SJCRH30 (cell line): ENCODE measurements at regions not wholly inside any gene's neighbourhood (a gene's known extent, or its start where the extent isn't known, plus 50 kb on each side); places are given as distances from the start of the nearest gene placed in this dataset.
"Not testable (repeated sequence)": the region's sequence is repeated elsewhere in the genome, so short reads cannot be mapped to it uniquely, and the experiment has no call there.

Experiments used
- DNase-seq, 2 experiments: peaks; one replicate each; pipeline ENCODE4 v3.0.0-alpha.2; 2015 to 2020
- H3K27ac ChIP-seq: fragments of 250-450 bp; sonication (Bioruptor Pico); 2 replicates; pipeline ENCODE4 v1.5.1; 2020; ENCODE audit warnings: mild to moderate bottlenecking, moderate library complexity
- H3K27me3 ChIP-seq: fragments of 250-450 bp; sonication (Bioruptor Pico); 2 replicates; pipeline ENCODE4 v1.5.1; 2020; ENCODE audit warnings: mild to moderate bottlenecking, moderate library complexity
- H3K36me3 ChIP-seq: fragments of 250-450 bp; sonication (Bioruptor Pico); 2 replicates; pipeline ENCODE4 v1.5.1; 2020; ENCODE audit warnings: mild to moderate bottlenecking, moderate library complexity
- H3K4me1 ChIP-seq: fragments of 250-450 bp; sonication (Bioruptor Pico); 2 replicates; pipeline ENCODE4 v1.5.1; 2020; ENCODE audit warnings: mild to moderate bottlenecking, moderate library complexity
- H3K4me3 ChIP-seq: fragments of 250-450 bp; sonication (Bioruptor Pico); 2 replicates; pipeline ENCODE4 v1.5.1; 2020; ENCODE audit warnings: mild to moderate bottlenecking, moderate library complexity
- H3K9me3 ChIP-seq: fragments of 250-450 bp; sonication (Bioruptor Pico); replicated peaks from 2 replicates; pipeline ENCODE4 v1.5.1; 2020; ENCODE audit warnings: mild to moderate bottlenecking, moderate library complexity

DNA sequence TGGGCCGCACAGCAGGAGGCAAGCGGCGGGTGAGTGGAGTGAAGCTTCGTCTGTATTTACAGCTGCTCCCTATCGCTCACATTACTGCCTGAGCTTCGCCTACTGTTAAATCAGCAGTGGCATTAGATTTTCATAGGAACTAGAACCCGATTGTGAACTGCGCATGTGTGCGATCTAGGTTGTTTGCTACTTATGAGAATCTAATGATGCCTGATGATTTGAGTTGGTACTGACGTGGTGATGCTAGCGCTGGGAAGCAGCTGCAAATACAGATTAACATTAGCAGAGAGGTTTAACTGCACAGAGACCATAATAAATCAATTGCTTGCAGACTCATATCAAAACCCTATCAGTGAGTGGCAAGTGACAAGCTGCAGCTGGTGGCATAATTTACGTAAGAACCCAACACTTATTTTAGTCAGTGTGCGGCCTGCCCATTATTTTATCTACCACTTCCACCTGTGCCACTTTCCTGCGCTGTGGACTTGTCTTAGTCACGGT, 133.4 kb upstream of the CDH9 start:
- DNase-seq, result peak; percentile 61 to 74
- Histone ChIP-seq H3K4me1 (peaks cover 7% of the 10 kb centered on the region), H3K9me3 (no peaks in the 10 kb centered on the region), H3K4me3 (0 out of 2 replicates have a peak overlapping the region, but pooled peaks have one; percentile 19), H3K27me3 (no peaks in the 10 kb centered on the region), H3K27ac (peak overlapping the region; percentile 35), H3K36me3 (no peaks in the 10 kb centered on the region)

DNA sequence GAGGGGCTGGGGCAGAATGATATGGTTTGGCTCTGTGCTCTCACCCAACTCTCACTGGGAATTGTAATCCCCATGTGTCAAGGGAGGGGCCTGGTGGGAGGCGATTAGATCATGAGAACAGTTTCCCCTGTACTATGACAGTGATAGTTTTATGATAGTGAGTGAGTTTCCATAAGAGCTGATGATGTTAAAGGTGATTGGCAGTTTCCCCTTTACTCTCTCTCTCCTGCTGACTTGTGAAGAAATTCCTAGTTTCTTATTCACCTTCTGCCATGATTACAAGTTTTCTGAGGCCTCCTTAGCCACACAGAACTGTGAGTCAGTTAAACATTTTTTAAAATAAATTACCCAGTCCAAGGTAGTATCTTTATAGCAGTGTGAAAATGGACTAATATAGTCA, 120.4 kb upstream of the CDH9 start:
- no peaks in the 10 kb centered on the region for H3K4me1 ChIP-seq
- H3K36me3 ChIP-seq, result no peaks in the 10 kb centered on the region
- H3K4me3 ChIP-seq, result no peak overlapping the region
- no peak overlapping the region for H3K27ac ChIP-seq
- H3K9me3 ChIP-seq, result no peaks in the 10 kb centered on the region
- no peaks in the 10 kb centered on the region for H3K27me3 ChIP-seq
- DNase-seq, result no peak

DNA sequence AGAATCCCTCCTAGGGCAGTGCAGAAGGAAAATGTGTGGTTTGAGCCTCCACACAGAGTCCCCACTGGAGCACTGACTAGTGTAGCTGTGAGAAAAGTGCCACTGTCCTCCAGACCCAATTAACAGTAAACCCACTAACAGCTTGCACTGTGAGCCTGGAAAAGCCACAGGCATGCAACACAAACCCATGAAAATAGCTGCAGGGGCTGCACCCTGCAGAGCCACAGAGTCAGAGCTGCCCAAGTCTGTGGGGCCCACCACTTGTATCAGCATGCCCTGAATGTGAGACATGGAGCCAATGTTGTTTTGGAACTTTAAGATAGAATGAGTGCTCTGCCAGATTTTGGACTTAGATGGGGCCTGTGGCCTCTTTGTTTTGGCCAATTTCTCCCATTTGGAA, 119.8 kb upstream of the CDH9 start:
- H3K9me3 ChIP-seq, result no peaks in the 10 kb centered on the region
- peak; percentile 24 to 46 for DNase-seq
- H3K27me3 ChIP-seq, result no peaks in the 10 kb centered on the region
- H3K4me1 ChIP-seq, result no peaks in the 10 kb centered on the region
- H3K36me3 ChIP-seq, result no peaks in the 10 kb centered on the region
- H3K27ac ChIP-seq, result no peak overlapping the region
- H3K4me3 ChIP-seq, result no peak overlapping the region

DNA sequence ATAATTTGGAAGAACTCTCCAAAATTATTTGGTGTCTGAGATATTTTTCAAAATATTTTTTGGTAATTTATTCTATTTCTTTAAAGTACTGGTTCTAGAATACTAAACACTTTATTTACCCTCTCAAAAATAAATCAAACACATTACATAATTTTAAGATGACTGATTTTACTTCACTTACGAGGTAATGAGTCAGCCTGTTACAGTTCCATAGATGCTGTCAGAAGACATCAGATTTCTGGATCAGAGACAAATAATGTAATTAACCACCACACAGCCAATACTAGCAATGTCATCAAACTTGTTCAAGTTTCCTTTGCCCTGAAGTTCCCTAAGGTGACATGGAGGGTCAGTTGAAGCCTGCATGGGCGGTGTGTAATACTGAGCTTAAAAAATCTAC, 106.1 kb upstream of the CDH9 start:
- no peaks in the 10 kb centered on the region for H3K4me1 ChIP-seq
- no peak overlapping the region for H3K4me3 ChIP-seq
- no peak for DNase-seq
- H3K9me3 ChIP-seq, result no peaks in the 10 kb centered on the region
- H3K27ac ChIP-seq, result no peak overlapping the region
- H3K36me3 ChIP-seq, result no peaks in the 10 kb centered on the region
- no peaks in the 10 kb centered on the region for H3K27me3 ChIP-seq

DNA sequence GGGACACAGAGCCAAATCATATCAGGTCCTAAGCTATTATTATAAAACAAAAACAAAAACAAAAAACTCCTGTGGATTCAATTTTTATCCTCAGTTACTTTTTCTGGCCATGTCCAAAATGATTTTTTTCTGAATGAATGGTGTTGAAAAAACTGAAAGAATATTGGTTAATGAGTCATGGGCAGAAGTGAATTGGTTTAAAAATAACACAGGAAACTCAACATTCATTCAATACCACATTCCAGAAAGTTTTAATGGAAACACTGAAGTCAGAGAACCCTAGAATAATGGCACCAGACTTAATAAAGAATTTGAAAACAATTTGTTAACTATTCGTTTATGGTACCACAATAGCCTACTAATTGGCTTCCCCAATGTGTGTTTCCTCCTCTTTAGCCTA, 102.4 kb upstream of the CDH9 start:
- H3K27me3 ChIP-seq, result no peaks in the 10 kb centered on the region
- no peaks in the 10 kb centered on the region for H3K36me3 ChIP-seq
- no peak overlapping the region for H3K27ac ChIP-seq
- no peak for DNase-seq
- H3K9me3 ChIP-seq, result no peaks in the 10 kb centered on the region
- peaks cover 10% of the 10 kb centered on the region for H3K4me1 ChIP-seq
- no peak overlapping the region for H3K4me3 ChIP-seq

DNA sequence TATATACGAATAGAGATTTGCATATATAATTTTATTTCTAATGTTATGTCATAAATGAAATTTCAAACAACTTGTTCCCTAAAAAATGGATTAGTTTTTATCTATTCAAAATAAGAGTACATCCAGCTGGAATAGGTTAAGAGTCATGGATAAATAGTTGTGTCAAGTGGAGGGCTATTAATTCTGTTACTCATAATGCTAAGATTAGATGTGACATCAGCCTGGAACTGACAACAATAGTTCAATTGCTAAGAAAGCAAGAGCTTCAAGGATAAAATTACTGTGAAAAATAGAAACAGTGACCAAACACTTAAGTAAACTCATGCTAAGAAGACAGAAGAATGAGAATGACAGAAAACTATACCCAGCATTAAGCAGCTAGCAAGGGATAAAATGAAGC, 92.2 kb upstream of the CDH9 start:
- no peak overlapping the region for H3K4me3 ChIP-seq
- DNase-seq, result peak in 1 of 2 experiments; percentile 26
- H3K27me3 ChIP-seq, result no peaks in the 10 kb centered on the region
- H3K9me3 ChIP-seq, result no peaks in the 10 kb centered on the region
- no peaks in the 10 kb centered on the region for H3K36me3 ChIP-seq
- peaks cover 8% of the 10 kb centered on the region for H3K4me1 ChIP-seq
- H3K27ac ChIP-seq, result peak overlapping the region; percentile 36

DNA sequence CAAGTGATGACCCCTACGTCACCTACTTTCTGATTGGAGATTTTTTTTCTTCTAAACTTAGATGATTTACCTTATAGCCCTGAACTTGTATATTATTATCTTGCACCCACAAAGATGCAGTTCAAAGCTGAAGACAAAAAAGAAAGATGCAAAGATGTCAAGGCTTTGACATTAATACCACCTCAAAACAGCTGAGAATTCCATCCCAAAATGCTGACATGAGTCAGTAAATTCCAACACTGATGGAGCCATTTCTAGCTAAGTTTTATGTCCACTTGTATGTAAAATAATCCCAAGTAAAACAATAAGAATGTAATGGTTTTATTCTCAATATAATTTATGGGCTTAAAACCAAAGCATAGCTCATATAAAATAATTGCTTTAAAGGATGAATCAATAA, 91.5 kb upstream of the CDH9 start:
- DNase-seq, result peak in 1 of 2 experiments; percentile 11
- no peaks in the 10 kb centered on the region for H3K36me3 ChIP-seq

DNA sequence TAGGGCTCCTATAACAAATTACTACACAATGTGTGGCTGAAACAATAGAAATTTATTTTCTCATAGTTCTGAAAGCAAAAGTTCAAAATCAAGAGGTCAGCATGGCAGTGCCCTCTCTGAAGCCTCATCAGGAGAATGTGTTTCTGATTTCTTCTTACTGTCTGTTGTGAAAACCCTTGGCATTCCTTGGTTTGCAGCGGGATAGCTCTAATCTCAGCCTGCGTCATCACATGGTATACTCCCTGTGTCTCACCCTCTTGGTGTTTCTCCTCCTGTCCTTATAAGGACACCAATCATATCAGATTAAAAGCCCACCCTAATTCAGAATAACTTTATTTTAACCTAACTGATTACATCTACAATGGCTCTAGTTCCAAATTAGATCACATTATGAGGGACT, 87.5 kb upstream of the CDH9 start:
- no peak for DNase-seq
- Histone ChIP-seq H3K4me1 (peaks cover 8% of the 10 kb centered on the region), H3K27ac (no peak overlapping the region), H3K27me3 (no peaks in the 10 kb centered on the region), H3K9me3 (no peaks in the 10 kb centered on the region), H3K4me3 (no peak overlapping the region), H3K36me3 (no peaks in the 10 kb centered on the region)

More for the DNA sequence above, 91.5 kb upstream of the CDH9 start:
- Histone ChIP-seq H3K27me3 (no peaks in the 10 kb centered on the region), H3K4me1 (peaks cover 8% of the 10 kb centered on the region), H3K9me3 (no peaks in the 10 kb centered on the region), H3K4me3 (no peak overlapping the region), H3K27ac (peak overlapping the region; percentile 36)

DNA sequence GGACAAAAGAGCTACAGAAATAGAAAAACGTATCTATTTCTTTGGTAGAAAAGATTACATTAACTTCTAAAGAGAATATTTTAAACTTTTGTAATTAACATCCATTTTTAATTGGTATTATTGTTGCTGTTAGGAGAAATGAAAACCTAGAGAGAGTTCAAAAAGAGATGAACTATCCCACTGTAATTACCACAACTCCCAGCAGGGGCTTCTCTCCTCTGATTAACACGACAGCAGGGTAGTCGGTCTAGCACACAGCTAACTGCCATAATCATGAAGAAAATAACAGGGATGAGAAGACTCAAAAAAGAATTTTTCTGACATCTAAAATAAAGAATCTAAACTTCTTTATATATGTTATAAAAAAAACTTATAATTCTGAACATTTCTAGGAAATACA, 86.2 kb upstream of the CDH9 start:
- H3K36me3 ChIP-seq, result no peaks in the 10 kb centered on the region
- no peaks in the 10 kb centered on the region for H3K9me3 ChIP-seq
- no peak overlapping the region for H3K27ac ChIP-seq
- peak; percentile 4 to 49 for DNase-seq
- H3K4me3 ChIP-seq, result no peak overlapping the region
- H3K27me3 ChIP-seq, result no peaks in the 10 kb centered on the region
- no peaks in the 10 kb centered on the region for H3K4me1 ChIP-seq

DNA sequence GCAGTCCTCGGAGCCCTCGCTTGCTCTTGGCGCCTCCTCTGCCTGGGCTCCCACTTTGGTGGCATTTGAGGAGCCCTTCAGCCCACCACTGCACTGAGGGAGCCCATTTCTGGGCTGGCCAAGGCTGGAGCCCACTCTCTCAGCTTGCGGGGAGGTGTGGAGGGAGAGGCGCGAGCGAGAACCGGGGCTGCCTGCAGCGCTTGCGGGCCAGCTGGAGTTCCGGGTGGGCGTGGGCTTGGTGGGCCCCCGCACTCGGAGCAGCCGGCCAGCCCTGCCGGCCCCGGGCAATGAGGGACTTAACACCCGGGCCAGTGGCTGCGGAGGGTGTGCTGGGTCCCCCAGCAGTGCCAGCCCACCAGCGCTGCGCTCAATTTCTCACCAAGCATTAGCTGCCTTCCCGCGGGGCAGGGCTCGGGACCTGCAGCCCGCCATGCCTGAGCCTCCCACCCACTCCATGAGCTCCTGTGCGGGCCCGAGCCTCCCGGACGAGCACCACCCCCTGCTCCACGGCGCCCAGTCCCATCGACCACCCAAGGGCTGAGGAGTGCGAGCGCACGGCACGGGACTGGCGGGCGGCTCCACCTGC, 81.4 kb upstream of the CDH9 start:
- not testable (repeated sequence) for H3K27ac ChIP-seq, H3K36me3 ChIP-seq, H3K9me3 ChIP-seq, H3K4me1 ChIP-seq, H3K27me3 ChIP-seq, H3K4me3 ChIP-seq, DNase-seq

DNA sequence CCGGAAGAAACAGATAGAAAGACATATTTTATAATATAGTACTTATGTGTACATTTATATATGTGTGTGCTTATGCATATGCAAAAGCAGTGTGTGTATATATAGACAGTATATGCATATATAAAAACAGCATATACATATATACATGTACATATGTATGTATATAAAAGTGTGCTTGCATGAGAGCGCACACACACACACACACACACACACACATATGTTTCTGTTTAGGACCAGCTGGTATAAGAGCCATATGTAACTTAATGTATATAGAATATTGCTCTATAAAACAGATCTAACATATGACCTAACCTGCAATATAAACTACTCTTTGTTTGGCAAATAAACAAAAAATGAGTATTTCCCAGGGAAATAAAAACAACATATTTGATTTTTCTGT, 65.1 kb upstream of the CDH9 start:
- Histone ChIP-seq H3K4me3 (no peak overlapping the region), H3K4me1 (no peaks in the 10 kb centered on the region), H3K36me3 (no peaks in the 10 kb centered on the region), H3K9me3 (no peaks in the 10 kb centered on the region), H3K27me3 (no peaks in the 10 kb centered on the region), H3K27ac (no peak overlapping the region)
- no peak for DNase-seq

DNA sequence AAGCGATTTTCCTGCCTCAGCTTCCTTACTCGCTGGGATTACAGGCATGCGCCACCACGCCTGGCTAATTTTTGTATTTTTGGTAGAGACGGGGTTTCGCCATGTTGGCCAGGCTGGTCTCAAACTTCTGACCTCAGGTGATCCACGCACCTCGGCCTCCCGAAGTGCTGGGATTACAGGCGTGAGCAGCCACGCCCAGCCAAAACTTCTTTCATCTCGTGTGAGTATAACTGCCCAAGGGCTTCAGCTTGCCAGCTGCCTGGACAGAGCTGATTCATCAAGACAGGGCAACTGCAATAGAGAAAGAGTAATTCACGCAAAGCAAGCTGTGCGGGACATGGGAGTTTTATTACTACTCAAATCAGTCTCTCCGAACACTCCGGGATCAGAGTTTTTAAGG, 57.4 kb upstream of the CDH9 start:
- H3K4me1 ChIP-seq, H3K27ac ChIP-seq, H3K4me3 ChIP-seq, H3K27me3 ChIP-seq, H3K36me3 ChIP-seq, DNase-seq, H3K9me3 ChIP-seq: not testable (repeated sequence)

DNA sequence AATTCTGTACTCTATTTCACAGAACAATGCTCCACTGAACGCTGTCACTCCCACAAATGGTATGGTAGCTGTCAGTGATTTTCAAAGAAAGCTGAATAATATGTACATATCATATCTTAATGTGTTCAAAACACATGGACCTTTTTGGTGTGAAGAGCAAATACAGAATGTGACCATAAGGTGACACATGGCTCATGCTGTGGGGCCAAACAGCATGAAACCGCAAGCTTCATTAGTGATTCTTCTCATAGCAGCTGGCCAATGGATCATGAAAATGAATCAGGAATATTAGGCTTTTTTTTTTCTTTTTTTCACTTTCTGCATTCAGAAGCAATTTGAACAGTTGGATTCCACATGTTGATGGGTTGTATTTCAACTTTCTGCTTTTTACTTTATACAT, 54.9 kb upstream of the CDH9 start:
- no peak overlapping the region for H3K4me3 ChIP-seq
- no peaks in the 10 kb centered on the region for H3K4me1 ChIP-seq
- H3K36me3 ChIP-seq, result no peaks in the 10 kb centered on the region
- DNase-seq, result peak in 1 of 2 experiments; percentile 2
- no peak overlapping the region for H3K27ac ChIP-seq
- no peaks in the 10 kb centered on the region for H3K9me3 ChIP-seq
- H3K27me3 ChIP-seq, result no peaks in the 10 kb centered on the region

DNA sequence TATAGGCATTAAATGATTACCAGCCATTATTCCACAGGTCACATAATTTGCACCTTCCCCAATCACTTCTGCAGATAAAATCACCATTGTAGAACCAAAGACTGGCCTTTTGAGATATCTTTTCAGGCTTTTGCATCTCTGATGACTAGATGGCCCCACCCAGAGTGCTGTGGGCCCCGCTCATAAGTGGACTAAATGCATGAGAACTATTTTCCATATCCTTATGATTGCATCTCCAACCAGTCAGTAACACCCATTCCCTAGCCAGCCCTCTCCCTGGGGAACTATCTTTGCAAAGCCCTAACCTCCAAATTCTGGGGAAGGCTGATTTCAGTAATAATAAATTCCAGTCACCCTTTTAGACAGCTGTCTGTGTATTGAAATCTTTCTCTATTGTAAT, 53.5 kb upstream of the CDH9 start:
- no peak overlapping the region for H3K27ac ChIP-seq
- no peaks in the 10 kb centered on the region for H3K9me3 ChIP-seq
- H3K4me3 ChIP-seq, result no peak overlapping the region
- H3K36me3 ChIP-seq, result no peaks in the 10 kb centered on the region
- no peaks in the 10 kb centered on the region for H3K4me1 ChIP-seq
- no peaks in the 10 kb centered on the region for H3K27me3 ChIP-seq
- DNase-seq, result no peak

DNA sequence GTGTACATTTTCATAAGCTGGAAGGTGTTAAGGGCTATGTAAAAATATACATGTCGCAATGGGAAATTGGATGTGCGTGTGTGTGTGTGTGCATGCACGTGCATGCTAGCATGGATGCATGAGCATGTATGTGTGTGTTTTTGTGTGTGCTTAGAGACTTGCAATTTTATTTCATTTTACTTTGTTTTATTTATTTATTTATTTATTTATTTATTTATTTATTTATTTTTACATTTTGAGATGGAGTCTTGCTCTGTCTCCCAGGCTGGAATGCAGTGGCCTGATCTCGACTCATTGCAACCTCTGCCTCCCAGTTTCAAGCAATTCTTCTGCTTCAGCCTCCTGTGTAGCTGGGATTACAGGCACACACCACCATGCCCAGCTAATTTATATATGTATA, 50.4 kb upstream of the CDH9 start:
- not testable (repeated sequence) for H3K36me3 ChIP-seq, DNase-seq, H3K4me1 ChIP-seq, H3K27me3 ChIP-seq, H3K4me3 ChIP-seq, H3K27ac ChIP-seq, H3K9me3 ChIP-seq
